ENCODE measurements at regions not wholly inside any gene's neighbourhood (a gene's known extent, or its start where the extent isn't known, plus 50 kb on each side); places are given as distances from the start of the nearest gene placed in this dataset.

GRCh38 chr15:39397883-39398282, 183.0 kb upstream of the THBS1 start:
- ATAC-seq (ENCODE audit: insufficient number of reproducible peaks, low FRiP score, low read depth) (no peak), DNase-seq (ENCODE audit: low spot score) (no peak)
- Histone ChIP-seq H3K36me3 (no peaks in the 10 kb centered on the region), H3K4me1 (ENCODE audit: control insufficient read depth in 1 of 2, low read depth in 2 of 2) (no peaks in the 10 kb centered on the region), H3K27me3 (replicated peaks; ENCODE audit: insufficient read depth) (no peaks in the 10 kb centered on the region), H3K27ac (no peak overlapping the region), H3K9me3 (no peaks in the 10 kb centered on the region), H3K4me3 (no peak overlapping the region)
- TF ChIP-seq CTCF (IDR thresholded peaks at IDR 0.05): no peak

GRCh38 chr15:39399600-39399999, 181.3 kb upstream of the THBS1 start:
- Histone ChIP-seq H3K9me3 (no peaks in the 10 kb centered on the region), H3K27me3 (replicated peaks; ENCODE audit: insufficient read depth) (no peaks in the 10 kb centered on the region), H3K36me3 (no peaks in the 10 kb centered on the region), H3K27ac (no peak overlapping the region), H3K4me1 (ENCODE audit: control insufficient read depth in 1 of 2, low read depth in 2 of 2) (no peaks in the 10 kb centered on the region), H3K4me3 (no peak overlapping the region)
- TF ChIP-seq CTCF (IDR thresholded peaks at IDR 0.05): no peak
- ATAC-seq (ENCODE audit: insufficient number of reproducible peaks, low FRiP score, low read depth) (no peak), DNase-seq (ENCODE audit: low spot score) (no peak)

- H3K27me3 ChIP-seq (replicated peaks; ENCODE audit: insufficient read depth): no peaks in the 10 kb centered on the region
- no peak overlapping the region for H3K27ac ChIP-seq
- TF ChIP-seq CTCF (IDR thresholded peaks at IDR 0.05): no peak
- H3K4me1 ChIP-seq (ENCODE audit: control insufficient read depth in 1 of 2, low read depth in 2 of 2): no peaks in the 10 kb centered on the region
- no peaks in the 10 kb centered on the region for H3K9me3 ChIP-seq
- no peaks in the 10 kb centered on the region for H3K36me3 ChIP-seq
- H3K4me3 ChIP-seq: no peak overlapping the region
- no peak for DNase-seq (ENCODE audit: low spot score)
- no peak for ATAC-seq (ENCODE audit: insufficient number of reproducible peaks, low FRiP score, low read depth)
Observed at GRCh38 chr15:39400002-39400401, 180.9 kb upstream of the THBS1 start.

GRCh38 chr15:39400821-39401550, 179.9 kb upstream of the THBS1 start:
- DNase-seq (ENCODE audit: low spot score) (no peak), ATAC-seq (ENCODE audit: insufficient number of reproducible peaks, low FRiP score, low read depth) (no peak)
- H3K4me1 ChIP-seq (ENCODE audit: control insufficient read depth in 1 of 2, low read depth in 2 of 2): no peaks in the 10 kb centered on the region
- no peaks in the 10 kb centered on the region for H3K36me3 ChIP-seq
- H3K27me3 ChIP-seq (replicated peaks; ENCODE audit: insufficient read depth): no peaks in the 10 kb centered on the region
- no peaks in the 10 kb centered on the region for H3K9me3 ChIP-seq
- TF ChIP-seq CTCF (IDR thresholded peaks at IDR 0.05): no peak
- no peak overlapping the region for H3K4me3 ChIP-seq
- H3K27ac ChIP-seq: no peak overlapping the region

- Histone ChIP-seq H3K9me3 (no peaks in the 10 kb centered on the region), H3K27ac (no peak overlapping the region), H3K27me3 (replicated peaks; ENCODE audit: insufficient read depth) (no peaks in the 10 kb centered on the region), H3K4me1 (ENCODE audit: control insufficient read depth in 1 of 2, low read depth in 2 of 2) (no peaks in the 10 kb centered on the region), H3K4me3 (no peak overlapping the region), H3K36me3 (no peaks in the 10 kb centered on the region)
- no peak for DNase-seq (ENCODE audit: low spot score)
- ATAC-seq (ENCODE audit: insufficient number of reproducible peaks, low FRiP score, low read depth): no peak
- no peak for TF ChIP-seq CTCF (IDR thresholded peaks at IDR 0.05)
Observed at GRCh38 chr15:39403640-39404117, 177.2 kb upstream of the THBS1 start.

All from thoracic aorta (tissue), 2 donors.